ENCODE measurements at regions not wholly inside any gene's neighbourhood (a gene's known extent, or its start where the extent isn't known, plus 50 kb on each side); places are given as distances from the start of the nearest gene placed in this dataset.
A peak's percentile ranks its signal among the peaks of the same experiment; 100 is the strongest.

DNA sequence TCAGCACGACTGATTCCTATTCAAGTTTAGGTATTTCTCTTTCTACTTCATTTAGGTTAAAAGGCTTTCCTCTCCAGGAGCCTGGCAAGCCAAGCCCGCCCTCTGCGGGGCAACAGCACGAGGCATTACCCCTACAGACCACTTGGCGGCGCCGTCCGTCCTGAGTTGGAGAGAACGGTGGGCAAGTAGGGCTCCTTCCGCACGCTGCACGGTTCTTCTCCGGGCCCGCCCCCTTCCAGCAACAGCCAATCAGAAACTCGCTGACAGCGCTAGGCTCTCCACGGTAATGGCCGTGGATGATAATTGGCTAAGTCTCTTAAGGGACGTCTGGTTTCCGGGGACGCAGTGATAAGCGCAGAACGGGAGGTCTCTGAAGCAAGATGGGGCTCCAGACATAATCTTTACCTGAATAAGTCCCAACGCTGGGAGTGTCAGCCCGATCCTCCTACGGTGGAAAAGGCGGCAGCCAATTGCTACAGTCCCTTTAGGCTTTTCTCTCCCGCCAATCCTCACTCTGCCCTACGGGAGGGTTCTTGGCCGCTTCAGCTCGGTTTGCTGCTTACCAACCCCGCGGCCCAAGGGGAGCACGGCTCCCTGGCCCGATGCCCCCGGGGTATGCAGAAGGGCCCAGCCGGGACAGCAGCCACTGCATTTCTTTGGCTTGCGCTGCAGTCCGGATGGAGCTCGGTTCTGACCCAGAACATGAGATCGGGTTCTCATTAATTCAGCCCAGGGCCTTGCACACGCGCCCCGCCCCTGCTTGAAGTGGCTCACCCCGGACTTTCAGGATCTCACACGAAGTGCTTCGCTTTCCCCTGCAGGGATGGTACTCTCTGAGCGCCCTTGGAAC is 206.9 kb upstream of the PKDCC start:
- DNase-seq = peak; percentile 93 to 97 (median 95)

DNA sequence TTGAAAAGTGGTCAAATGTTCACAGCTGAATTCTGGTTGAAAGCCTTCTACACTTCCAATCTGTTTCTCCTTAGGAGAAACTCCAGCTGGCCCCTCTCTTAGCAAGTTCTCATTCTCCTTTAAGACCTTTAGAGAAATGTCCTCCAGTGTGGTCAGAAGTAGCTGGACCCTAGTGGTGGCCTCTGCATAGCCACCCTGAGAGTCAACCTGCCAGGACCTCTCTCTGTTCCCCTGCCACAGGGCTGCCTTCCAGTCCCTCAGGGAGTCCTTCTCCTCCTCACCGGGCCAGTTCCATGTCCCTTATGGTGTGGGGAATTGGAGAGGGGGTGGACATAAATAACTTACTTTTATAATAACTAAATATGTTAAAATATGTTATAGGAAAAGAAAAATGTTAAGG is 200.9 kb upstream of the PKDCC start:
- DNase-seq = no peak

DNA sequence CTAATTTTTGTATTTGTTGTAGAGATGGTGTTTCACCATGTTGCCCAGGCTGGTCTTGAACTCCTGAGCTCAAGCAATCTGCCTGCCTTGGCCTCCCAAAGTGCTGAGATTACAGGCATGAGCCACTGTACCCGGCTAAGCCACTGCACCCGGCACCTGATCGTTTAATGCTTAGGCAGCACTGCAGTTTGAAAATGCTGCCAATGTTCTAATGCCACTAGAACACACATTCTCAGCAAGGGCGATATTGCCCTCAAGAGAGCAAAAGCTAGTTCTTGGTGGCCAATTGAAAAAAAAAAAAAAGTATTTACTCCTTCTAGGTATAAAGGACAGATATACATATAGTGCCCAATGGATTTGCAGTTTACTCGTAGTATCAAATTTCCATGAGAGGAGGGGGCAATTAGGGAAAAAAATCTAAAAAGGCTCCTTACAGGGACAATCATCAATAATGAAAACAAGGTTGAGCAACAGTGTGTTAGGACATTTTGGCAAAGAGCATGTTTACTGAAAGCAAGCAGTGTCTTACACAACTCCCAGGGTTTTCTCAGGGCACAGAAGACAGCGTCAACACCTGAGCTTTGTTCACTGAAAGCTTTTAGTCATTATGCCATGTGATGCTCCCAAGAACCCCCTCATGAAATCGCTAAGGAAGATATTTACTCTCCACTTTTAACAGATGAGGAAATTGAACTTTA is 199.9 kb upstream of the PKDCC start:
- DNase-seq = no peak

DNA sequence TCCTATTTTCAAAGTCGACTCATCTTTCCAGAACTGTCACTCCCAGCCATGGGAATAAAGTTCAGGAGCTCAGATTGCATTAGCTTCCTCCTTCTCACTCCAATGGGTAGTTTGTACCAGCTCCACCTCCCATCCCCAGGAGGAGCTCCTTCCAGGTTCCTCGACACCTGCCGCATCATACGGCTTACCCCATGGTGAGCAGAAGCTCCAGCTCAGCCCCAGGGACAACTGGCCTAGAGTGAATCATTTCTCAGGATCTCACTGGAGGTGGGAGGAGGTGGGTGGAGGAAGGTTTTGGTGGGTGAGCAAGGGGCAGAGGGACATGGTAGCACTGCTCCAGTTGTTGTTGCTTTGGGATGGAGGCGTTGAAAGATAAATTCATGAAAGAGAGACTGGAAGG is 196.3 kb upstream of the PKDCC start:
- no peak for DNase-seq

DNA sequence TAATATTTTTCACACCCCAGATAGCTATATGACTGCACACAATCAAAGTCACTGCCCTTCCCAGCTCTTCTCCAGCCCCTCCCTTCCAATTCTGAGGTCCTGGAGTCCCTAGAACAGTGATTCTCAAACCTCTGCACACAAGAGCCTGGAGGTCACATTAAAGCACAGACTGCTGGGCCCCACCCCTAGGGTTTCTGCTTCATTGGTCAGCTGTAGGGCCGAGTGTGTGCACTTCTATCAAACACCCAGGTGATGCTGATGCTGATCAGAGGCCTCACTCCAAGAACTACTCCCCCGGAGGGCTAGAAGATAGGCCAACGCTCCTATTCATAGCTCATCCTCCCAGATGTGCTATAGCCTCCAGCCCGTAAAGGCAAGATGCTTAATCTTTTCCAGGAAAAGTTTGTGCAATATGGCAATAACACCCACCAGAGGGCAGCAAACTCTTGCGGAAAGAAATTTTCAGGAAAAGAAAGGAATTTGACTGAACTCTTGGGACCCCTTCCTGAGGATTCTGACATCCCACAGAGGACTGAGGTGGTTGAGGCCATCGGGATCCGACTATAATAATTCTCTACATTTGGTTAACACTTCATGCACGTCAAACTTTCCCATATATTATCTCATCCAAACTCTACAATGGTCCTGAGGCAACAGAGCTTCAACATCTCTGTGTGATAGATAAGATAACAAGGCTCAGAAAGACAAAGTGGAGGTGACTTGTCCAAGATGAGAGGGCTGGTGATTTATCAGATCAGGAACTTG is 194.2 kb upstream of the PKDCC start:
- DNase-seq = peak; percentile 64 to 82 (median 70)

DNA sequence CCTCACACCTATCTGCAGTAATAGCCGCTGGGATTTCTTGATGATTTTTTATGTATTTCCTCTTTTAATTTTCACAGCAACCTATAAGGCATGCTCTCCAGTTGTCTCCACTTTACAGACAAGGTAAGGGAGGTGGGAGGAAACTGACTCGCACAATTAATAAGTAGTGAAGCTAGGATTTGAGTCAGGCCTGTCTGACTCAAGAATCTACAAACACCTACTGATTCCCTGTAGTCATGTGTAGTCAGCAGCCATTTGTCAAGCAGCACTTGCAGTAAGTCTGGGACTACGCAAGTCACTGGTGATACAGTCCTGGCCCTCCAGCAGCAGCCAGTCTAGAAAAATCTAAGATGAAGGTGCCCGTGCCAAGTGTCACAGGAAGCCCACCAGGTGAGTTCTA is 193.6 kb upstream of the PKDCC start:
- DNase-seq = no peak

DNA sequence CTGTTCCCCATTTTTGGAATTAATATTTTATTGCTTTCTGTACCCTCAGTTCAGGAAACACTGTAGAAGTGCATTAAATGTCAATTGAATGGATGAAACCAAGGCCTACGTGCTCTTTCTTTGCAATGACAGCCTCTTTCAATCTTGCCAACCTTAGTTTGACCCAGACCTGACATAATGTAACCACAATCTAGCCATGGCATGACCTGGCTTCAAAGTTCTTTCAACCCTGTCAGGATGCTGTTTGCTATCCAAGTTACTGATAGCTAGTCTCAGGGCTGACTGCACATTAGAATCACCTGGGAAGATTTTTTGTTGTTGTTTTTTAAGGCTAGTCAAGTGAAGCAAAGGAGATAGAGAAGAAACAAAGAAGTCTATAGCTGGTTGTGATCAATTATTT is 190.9 kb upstream of the PKDCC start:
- no peak for DNase-seq

DNA sequence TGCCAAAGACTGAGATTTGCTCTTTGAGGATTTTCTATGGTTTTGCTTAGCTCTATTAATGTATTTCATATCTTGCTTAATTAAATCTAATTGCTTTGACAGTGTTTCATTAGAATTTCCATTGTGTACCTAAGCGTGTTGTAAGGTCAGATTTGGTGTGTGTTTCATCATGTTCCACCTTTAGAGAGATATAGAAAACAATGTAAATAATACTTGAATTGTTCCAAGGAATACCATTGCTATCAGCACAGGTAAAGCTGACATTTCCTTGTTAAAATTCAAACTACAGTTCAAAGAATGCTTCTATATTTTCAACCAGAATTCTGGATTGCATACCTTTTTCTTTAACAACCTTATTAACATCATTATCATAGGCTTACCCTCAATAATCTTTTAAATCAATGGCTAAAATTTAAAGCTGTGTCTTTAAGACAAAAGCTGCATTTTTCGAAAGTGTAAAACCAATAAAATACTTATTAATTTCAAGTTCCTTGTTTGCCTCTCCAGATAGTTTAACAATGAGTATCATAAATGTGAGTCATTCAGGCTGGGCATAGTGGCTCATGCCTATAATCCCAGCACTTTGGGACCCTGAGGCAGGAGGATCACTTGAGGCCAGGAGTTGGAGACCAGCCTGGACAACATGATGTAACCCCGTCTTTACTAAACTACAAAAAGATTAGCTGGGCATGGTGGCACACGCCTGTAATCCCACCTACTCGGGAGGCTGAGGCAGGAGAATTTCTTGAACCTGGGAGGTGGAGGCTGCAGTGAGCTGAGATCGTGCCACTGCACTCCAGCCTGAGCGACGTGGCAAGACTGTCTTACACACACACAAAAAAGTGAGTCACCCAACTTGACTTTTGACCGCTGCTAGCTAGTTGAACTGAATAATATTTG is 188.0 kb upstream of the PKDCC start:
- no peak for DNase-seq

DNA sequence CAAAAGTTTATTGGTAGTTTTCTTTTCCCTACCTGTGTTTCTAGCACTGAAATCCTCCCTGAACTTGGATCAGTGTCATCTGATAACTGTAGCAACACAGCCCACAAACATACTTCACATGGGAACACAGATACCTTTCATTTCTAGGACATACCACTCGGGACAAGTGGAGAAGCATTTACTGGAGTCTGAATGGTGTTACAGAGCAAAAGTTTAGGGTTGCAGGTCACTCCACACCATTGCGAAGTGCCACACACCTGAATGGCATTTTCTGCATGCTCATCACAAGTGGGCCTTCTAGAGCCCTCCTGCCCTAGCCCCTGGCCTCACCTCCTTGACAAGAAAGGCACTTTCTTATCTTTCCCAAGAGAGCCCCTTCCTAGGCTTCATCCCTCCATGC is 184.8 kb upstream of the PKDCC start:
- no peak for DNase-seq

DNA sequence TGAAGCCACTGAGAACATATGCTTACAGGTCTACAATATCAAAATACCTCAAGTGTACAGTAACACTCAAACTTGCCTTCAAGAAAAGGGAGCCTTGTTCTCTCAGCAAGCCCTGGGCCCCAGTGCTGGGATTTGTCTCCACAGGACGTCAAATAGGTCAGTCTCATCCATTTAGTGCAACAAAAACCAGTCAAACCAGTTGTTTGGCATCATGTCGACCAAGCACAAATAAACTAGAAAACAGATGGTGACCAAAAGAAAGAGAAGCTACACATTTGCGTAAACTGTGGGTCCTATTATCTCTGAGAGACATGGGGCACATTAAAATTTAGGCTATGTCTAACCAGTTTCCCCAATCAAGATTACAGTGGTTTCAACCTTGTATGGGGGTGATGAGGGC is 182.6 kb upstream of the PKDCC start:
- DNase-seq = no peak

DNA sequence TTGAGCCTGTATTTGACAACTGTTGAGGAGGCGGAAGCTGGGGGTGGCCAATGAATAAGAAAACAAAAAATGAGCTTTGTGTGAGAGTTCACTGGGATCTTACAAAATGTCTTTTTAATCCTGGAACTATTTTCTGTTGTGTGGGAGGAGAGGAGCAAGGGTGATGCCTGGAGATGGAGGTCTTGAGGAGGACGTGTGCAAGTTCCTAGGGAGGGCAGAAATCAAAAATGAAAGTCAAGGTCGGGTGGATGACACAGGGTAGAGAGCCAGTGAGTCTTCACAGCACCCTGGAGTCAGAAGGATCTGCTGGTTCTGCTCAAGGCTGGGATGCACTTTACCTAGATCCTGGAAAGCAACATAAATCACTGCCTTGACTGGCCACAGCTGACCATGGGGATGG is 180.3 kb upstream of the PKDCC start:
- no peak for DNase-seq

DNA sequence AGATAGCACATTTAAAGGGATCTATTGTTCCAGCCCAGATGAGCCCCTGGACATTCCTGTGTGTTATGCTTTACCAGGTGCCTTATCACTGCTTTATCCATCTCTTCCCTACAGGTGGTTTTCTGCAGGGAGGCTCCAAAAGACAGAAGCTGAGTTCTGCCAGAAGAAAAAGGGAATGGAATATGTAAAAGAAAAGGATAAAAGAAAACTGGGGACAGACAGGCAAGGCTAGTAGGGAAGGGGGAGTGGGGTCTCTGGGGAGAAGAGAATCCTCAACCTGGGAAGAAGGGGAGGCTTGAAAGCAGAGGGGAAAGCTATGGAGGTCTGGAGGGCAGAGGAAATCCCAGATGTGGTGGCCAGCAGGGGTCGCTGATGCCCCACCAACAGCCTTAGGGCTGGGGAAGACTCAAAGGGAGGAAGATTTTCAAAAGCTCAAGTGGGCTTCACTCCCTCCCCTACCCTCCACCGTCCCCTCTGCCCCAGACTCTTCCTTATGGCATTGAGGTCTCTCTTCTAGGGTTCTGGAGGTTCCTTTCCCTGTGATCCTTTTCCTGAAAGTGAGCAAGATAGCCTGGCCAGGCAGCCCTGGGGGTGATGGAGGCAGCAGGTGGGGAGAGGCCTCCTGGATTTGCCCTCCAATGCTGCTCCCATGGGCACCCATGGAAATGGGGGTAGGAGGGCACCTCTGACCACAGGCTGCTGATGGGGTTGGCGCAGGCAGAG is 178.1 kb upstream of the PKDCC start:
- peak; percentile 65 to 89 (median 84) for DNase-seq

DNA sequence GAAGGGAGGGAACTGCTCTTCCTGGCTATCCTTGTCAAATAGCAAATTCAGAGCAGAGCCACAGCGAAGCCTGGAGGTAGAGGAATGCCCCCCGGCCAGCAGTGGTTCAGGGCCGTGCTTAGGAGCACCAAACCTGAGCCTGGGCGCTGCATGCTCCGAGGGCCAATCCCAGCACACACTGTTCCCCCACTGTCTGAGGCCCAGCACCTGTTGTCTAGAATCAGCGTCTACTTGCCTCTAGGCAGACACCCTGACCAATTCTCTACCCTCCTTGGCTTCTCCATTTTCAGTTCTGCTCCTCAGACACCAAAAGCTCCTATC is 177.6 kb upstream of the PKDCC start:
- DNase-seq = peak in 1 of 3 donors; percentile 30

DNA sequence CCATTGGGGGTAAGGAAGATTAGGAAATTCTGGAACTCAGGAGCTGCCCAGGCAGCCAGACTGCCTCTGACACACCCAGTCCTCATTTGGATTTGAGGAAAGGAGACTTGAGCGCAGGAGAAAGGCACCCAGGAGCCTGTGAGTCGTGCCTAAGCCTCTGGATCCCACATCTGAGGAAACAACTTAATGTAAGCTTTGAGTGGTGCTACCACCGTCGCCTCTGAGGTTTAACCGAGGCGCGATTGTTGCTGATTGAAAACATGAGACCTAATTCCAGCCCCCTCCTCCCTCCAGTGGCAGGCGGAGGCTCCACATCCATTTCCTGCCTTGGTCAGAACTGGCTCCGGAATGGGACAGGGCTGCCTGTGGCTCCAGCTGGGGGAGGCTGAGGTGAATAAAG is 176.7 kb upstream of the PKDCC start:
- peak; percentile 34 to 70 (median 43) for DNase-seq

DNA sequence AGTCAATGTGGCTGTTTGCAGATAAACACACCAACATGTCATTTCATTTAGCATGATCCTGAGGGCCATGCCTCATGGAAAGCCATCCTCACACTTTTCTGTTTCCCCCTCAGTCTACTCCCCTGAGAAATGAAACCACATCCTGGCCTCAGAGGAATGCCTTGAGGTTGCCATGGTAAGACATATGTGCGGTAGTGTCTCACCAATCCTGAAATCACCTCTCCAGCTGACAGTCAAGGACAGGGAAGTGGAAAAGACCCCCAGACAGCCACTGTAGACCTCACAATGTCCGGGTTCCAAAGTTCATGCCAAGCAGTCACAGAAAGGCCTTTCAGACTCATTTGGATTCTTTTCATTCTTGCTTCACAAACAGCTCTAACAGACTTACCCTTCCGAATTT is 175.2 kb upstream of the PKDCC start:
- DNase-seq = peak in 1 of 3 donors; percentile 75

DNA sequence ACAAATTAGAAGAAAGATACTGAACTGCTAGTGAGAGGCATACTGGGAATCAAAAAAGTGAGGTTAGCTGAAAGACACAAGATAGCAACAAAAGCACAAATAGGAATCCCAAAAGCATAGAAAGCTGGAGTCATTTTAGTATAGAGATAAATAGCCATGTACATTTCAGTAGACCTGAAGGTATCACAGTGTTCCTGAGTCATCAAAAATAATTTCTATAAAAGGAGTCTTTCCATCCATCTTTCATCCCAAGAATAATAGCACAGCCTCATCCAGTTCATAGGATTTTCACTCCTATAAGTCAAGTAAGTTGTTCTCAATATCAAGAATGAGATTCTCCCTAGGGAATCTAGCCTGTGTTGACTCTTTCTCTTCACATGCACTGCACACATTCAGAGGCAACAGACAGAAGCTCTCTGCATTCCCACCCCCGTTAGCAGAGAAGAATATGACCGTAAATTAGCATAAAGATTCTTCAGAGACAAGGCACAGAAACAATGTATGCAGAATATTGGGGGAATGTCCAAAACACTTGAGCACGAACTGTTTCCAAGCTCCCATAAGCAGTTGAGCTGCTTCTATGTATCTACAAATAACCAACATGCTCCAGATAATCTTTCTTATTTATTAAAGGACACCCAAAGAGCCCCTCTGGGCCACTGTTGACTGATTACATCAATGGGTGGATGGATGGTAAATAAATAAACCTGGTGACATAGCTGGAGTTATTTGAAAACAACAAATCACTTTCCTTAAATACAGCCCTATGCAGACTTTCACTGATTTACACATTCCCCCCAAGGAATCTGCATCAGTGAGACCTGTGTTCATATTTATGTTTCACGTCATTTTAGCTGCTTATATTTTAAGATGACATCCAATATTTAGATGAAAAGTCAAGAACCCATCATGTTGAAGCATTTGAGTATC is 174.5 kb upstream of the PKDCC start:
- DNase-seq = peak in 2 of 3 donors; percentile 28 to 55

DNA sequence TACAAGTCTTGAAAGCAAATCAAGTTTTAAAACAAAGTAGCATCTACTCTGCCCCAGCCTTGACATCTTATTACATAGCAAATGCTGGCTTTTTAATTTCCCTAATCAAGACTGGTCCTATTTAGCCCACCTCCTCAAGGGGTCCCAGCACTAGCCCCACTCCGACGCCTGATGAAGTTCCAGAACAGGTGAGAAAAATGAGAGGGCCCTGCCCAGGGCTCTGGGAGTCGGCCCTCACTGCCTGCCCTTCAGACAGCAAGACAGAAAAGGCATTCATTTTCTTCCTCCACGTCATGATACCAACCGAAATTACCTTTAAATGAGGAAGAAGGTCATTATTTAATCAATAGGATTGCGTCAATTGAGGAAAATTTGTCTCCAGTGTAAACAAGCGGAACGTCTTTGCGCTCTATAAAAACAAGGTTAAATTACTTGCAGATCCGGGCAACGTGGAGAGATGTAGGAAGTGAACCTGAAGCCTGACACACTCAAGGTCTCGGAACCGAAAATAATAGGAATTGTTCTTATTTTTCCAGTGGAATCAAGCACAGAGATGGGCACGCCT is 170.6 kb upstream of the PKDCC start:
- no peak for DNase-seq

DNA sequence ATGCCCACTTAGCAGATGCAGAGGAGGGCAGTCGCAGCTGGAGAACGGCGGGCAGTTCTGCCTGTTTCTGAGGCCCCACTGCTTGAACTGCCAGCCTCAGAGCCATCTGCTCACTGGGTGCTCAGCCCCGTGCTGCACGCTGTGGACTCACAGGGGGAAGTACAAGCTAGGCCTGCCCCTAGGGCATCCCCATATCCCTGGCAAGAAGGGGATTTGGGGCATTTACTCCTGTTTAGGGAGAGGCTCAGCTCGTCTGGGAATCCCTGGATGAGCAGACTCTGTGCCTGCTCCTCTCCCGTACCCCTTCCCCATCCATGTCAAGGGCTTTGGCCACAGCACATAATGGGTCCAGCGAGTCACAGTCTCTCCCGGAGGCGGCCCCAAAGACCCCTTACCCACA is 169.8 kb upstream of the PKDCC start:
- DNase-seq = no peak

DNA sequence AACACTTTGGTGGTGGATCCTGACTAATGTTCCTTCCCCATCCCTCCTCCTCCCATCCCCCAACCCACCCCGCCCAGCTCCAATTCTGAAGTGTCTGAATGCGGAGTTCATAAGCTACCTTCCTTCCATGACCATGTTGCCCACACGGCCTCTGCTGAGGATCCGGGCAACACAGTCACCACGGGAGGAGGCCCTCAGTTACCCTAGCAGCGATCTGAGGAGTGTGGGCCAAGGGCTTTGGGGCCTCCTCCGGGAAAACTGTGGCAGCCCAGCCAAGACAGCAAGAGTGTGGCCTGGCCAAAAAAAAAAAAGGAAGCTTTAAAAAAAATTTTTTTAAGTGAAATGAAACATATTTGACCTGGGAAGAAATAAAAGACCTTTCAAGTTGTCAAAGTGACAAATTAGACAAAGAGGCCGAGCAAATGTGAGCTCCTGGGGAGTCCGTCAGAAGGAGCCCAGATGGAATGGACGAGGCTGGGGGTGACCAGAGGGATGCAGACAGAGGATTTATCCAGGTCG is 169.0 kb upstream of the PKDCC start:
- DNase-seq = peak in 1 of 3 donors; percentile 67
